ENCODE measurements at regions not wholly inside any gene's neighbourhood (a gene's known extent, or its start where the extent isn't known, plus 50 kb on each side); places are given as distances from the start of the nearest gene placed in this dataset.

DNA sequence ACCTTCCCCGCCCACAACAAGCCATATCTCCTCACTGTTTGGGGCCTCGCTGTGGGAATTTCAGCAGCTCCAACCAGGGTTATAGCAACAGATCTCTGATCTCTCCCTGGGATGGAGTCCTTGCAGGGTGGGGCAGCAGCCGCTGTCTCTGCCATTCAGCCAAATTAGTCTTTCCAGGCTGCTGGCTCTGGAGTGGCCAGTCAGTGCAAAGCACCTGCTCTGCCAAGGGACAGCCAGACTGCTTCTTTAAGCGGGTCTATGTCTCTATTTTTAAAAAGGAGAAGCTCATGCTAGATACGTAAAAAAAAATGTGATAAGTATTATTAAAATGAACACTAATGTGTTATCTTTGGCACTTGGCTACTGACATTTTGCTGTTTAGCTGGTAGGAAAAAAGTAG lies 380.2 kb downstream of the CDH10 start:
- no peak for TF ChIP-seq POLR2AphosphoS5 (IDR thresholded peaks at IDR 0.05; ENCODE audit: borderline replicate concordance, low read depth, low read length)
- TF ChIP-seq EZH2 (IDR thresholded peaks at IDR 0.05) = no peak

All from SK-N-MC (cell line).